Stimulated activated effector memory CD8-positive, alpha-beta T cell treated with anti-CD3 and anti-CD28 coated beads, Interleukin-12 subunit alpha, Interleukin-12 subunit beta, amount 100 ng/mL, for 72 hours (primary cell): ENCODE measurements at regions not wholly inside any gene's neighbourhood (a gene's known extent, or its start where the extent isn't known, plus 50 kb on each side); places are given as distances from the start of the nearest gene placed in this dataset.
"Not testable (repeated sequence)": the region's sequence is repeated elsewhere in the genome, so short reads cannot be mapped to it uniquely, and the experiment has no call there.

Source experiments
- ATAC-seq: fragments of 150-1000 bp; cut with Tn5 transposase; 2 replicates; pipeline ENCODE4 v1.10.0; 2021
- DNase-seq, 2 donors: peaks; one replicate each; pipeline ENCODE4 v3.0.0; 2021 to 2022; ENCODE audit warnings: low spot score in 2 of 2
- H3K27ac Mint-ChIP-seq: one replicate; pipeline ENCODE4 v1.8.0; 2022; ENCODE audit warnings: mild to moderate bottlenecking, mixed read lengths
- H3K36me3 Mint-ChIP-seq: one replicate; pipeline ENCODE4 v1.8.0; 2022; ENCODE audit warnings: mild to moderate bottlenecking, mixed read lengths
- H3K4me1 Mint-ChIP-seq: one replicate; pipeline ENCODE4 v1.8.0; 2022; ENCODE audit warnings: mixed read lengths
- H3K4me3 Mint-ChIP-seq: one replicate; pipeline ENCODE4 v1.8.0; 2022; ENCODE audit warnings: mild to moderate bottlenecking, mixed read lengths
- H3K9me3 Mint-ChIP-seq: one replicate; pipeline ENCODE4 v1.8.0; 2022; ENCODE audit warnings: mixed read lengths

GRCh38 chr4:177785000-177785399 is 342.8 kb upstream of the AGA start:
- DNase-seq, result no peak
- H3K27ac Mint-ChIP-seq, result no peak overlapping the region
- H3K9me3 Mint-ChIP-seq, result peaks cover 3% of the 10 kb centered on the region
- no peaks in the 10 kb centered on the region for H3K36me3 Mint-ChIP-seq
- no peak for ATAC-seq
- H3K4me3 Mint-ChIP-seq, result no peak overlapping the region
- H3K4me1 Mint-ChIP-seq, result no peaks in the 10 kb centered on the region

GRCh38 chr4:177789610-177790009 is 347.4 kb upstream of the AGA start:
- ATAC-seq (no peak), DNase-seq (no peak)
- no peak overlapping the region for H3K4me3 Mint-ChIP-seq
- no peaks in the 10 kb centered on the region for H3K9me3 Mint-ChIP-seq
- H3K36me3 Mint-ChIP-seq, result no peaks in the 10 kb centered on the region
- no peaks in the 10 kb centered on the region for H3K4me1 Mint-ChIP-seq
- no peak overlapping the region for H3K27ac Mint-ChIP-seq

GRCh38 chr4:177791188-177791587 is 349.0 kb upstream of the AGA start:
- no peaks in the 10 kb centered on the region for H3K4me1 Mint-ChIP-seq
- H3K4me3 Mint-ChIP-seq, result no peak overlapping the region
- H3K27ac Mint-ChIP-seq, result no peak overlapping the region
- no peaks in the 10 kb centered on the region for H3K9me3 Mint-ChIP-seq
- no peak for ATAC-seq
- no peaks in the 10 kb centered on the region for H3K36me3 Mint-ChIP-seq
- DNase-seq, result no peak

GRCh38 chr4:177796841-177797240 is 354.6 kb upstream of the AGA start:
- H3K4me1 Mint-ChIP-seq, result no peaks in the 10 kb centered on the region
- no peak overlapping the region for H3K4me3 Mint-ChIP-seq
- ATAC-seq, result no peak
- H3K9me3 Mint-ChIP-seq, result no peaks in the 10 kb centered on the region
- no peak overlapping the region for H3K27ac Mint-ChIP-seq
- no peak for DNase-seq
- no peaks in the 10 kb centered on the region for H3K36me3 Mint-ChIP-seq

GRCh38 chr4:177798161-177798560 is 355.9 kb upstream of the AGA start:
- no peak for DNase-seq
- Mint-ChIP-seq H3K27ac (no peak overlapping the region), H3K4me1 (no peaks in the 10 kb centered on the region), H3K4me3 (no peak overlapping the region), H3K9me3 (no peaks in the 10 kb centered on the region), H3K36me3 (no peaks in the 10 kb centered on the region)
- no peak for ATAC-seq

GRCh38 chr4:177802162-177802561 is 359.9 kb upstream of the AGA start:
- no peaks in the 10 kb centered on the region for H3K4me1 Mint-ChIP-seq
- no peaks in the 10 kb centered on the region for H3K36me3 Mint-ChIP-seq
- H3K4me3 Mint-ChIP-seq, result no peak overlapping the region
- no peak overlapping the region for H3K27ac Mint-ChIP-seq
- ATAC-seq, result no peak
- no peak for DNase-seq
- no peaks in the 10 kb centered on the region for H3K9me3 Mint-ChIP-seq

GRCh38 chr4:177802661-177803060 is 360.4 kb upstream of the AGA start:
- Mint-ChIP-seq H3K4me1 (no peaks in the 10 kb centered on the region), H3K27ac (no peak overlapping the region), H3K9me3 (no peaks in the 10 kb centered on the region), H3K36me3 (no peaks in the 10 kb centered on the region), H3K4me3 (no peak overlapping the region)
- DNase-seq (no peak), ATAC-seq (no peak)

- H3K4me1 Mint-ChIP-seq, result no peaks in the 10 kb centered on the region
- H3K36me3 Mint-ChIP-seq, result no peaks in the 10 kb centered on the region
- DNase-seq (no peak), ATAC-seq (no peak)
- no peaks in the 10 kb centered on the region for H3K9me3 Mint-ChIP-seq
- no peak overlapping the region for H3K4me3 Mint-ChIP-seq
- H3K27ac Mint-ChIP-seq, result no peak overlapping the region
Measured at GRCh38 chr4:177803151-177803550, 360.9 kb upstream of the AGA start.

- ATAC-seq, result no peak
- Mint-ChIP-seq H3K27ac (no peak overlapping the region), H3K4me3 (no peak overlapping the region), H3K9me3 (peaks cover 4% of the 10 kb centered on the region), H3K4me1 (no peaks in the 10 kb centered on the region), H3K36me3 (no peaks in the 10 kb centered on the region)
- no peak for DNase-seq
Measured at GRCh38 chr4:177809791-177810190, 367.6 kb upstream of the AGA start.

GRCh38 chr4:177810220-177810619 is 368.0 kb upstream of the AGA start:
- Mint-ChIP-seq H3K4me3 (no peak overlapping the region), H3K27ac (no peak overlapping the region), H3K4me1 (no peaks in the 10 kb centered on the region), H3K36me3 (no peaks in the 10 kb centered on the region), H3K9me3 (peaks cover 4% of the 10 kb centered on the region)
- DNase-seq (no peak), ATAC-seq (no peak)

GRCh38 chr4:177818392-177818791 is 376.2 kb upstream of the AGA start:
- not testable (repeated sequence) for ATAC-seq, H3K36me3 Mint-ChIP-seq, H3K4me3 Mint-ChIP-seq, H3K4me1 Mint-ChIP-seq, H3K27ac Mint-ChIP-seq, H3K9me3 Mint-ChIP-seq, DNase-seq

- Mint-ChIP-seq H3K4me3 (no peak overlapping the region), H3K27ac (no peak overlapping the region), H3K36me3 (no peaks in the 10 kb centered on the region), H3K4me1 (no peaks in the 10 kb centered on the region), H3K9me3 (peaks cover 2% of the 10 kb centered on the region)
- DNase-seq (no peak), ATAC-seq (no peak)
Measured at GRCh38 chr4:177826973-177827372, 384.7 kb upstream of the AGA start.

GRCh38 chr4:177841258-177841657 is 399.0 kb upstream of the AGA start:
- Mint-ChIP-seq H3K4me1 (no peaks in the 10 kb centered on the region), H3K27ac (no peak overlapping the region), H3K4me3 (no peak overlapping the region), H3K36me3 (no peaks in the 10 kb centered on the region), H3K9me3 (no peaks in the 10 kb centered on the region)
- DNase-seq, result no peak
- ATAC-seq, result no peak

- no peak overlapping the region for H3K4me3 Mint-ChIP-seq
Measured at GRCh38 chr4:177853229-177853628, 411.0 kb upstream of the AGA start.

GRCh38 chr4:177855507-177856197 is 413.4 kb upstream of the AGA start:
- peaks cover 2% of the 10 kb centered on the region for H3K9me3 Mint-ChIP-seq
- DNase-seq, result no peak
- H3K27ac Mint-ChIP-seq, result no peak overlapping the region
- no peak for ATAC-seq
- no peaks in the 10 kb centered on the region for H3K4me1 Mint-ChIP-seq
- H3K36me3 Mint-ChIP-seq, result no peaks in the 10 kb centered on the region
- no peak overlapping the region for H3K4me3 Mint-ChIP-seq

More at GRCh38 chr4:177853229-177853628, 411.0 kb upstream of the AGA start:
- no peak for ATAC-seq
- Mint-ChIP-seq H3K36me3 (no peaks in the 10 kb centered on the region), H3K27ac (no peak overlapping the region), H3K9me3 (peaks cover 2% of the 10 kb centered on the region), H3K4me1 (no peaks in the 10 kb centered on the region)
- no peak for DNase-seq

- H3K9me3 Mint-ChIP-seq, result no peaks in the 10 kb centered on the region
- DNase-seq (no peak), ATAC-seq (no peak)
- no peaks in the 10 kb centered on the region for H3K4me1 Mint-ChIP-seq
- H3K27ac Mint-ChIP-seq, result no peak overlapping the region
- H3K36me3 Mint-ChIP-seq, result no peaks in the 10 kb centered on the region
- H3K4me3 Mint-ChIP-seq, result no peak overlapping the region
Measured at GRCh38 chr4:177860171-177860570, 417.9 kb upstream of the AGA start.
